GM18909 (cell line): ENCODE measurements at regions not wholly inside any gene's neighbourhood (a gene's known extent, or its start where the extent isn't known, plus 50 kb on each side); places are given as distances from the start of the nearest gene placed in this dataset.

Experiments used
- ATAC-seq: cut with Tn5 transposase; IDR thresholded peaks from one replicate; pipeline ENCODE4 v1.9.1; 2021; ENCODE audit warnings: mild to moderate bottlenecking; ENCODE audit not compliant: unreplicated experiment, poor library complexity

- no peak for ATAC-seq
These were observed 801.3 kb downstream of the PCDH18 start for GRCh38 chr4:136731025-136731424.

GRCh38 chr4:136725286-136726081 lies 806.8 kb downstream of the PCDH18 start:
- no peak for ATAC-seq

GRCh38 chr4:136713140-136713539 lies 819.2 kb downstream of the PCDH18 start:
- ATAC-seq, result no peak

GRCh38 chr4:136709897-136710296 lies 822.4 kb downstream of the PCDH18 start:
- ATAC-seq, result no peak

- ATAC-seq, result no peak
These were observed 825.4 kb downstream of the PCDH18 start for GRCh38 chr4:136706942-136707341.

- ATAC-seq, result no peak
These were observed 832.4 kb downstream of the PCDH18 start for GRCh38 chr4:136699905-136700304.

- no peak for ATAC-seq
These were observed 840.7 kb downstream of the PCDH18 start for GRCh38 chr4:136691607-136692006.

- no peak for ATAC-seq
These were observed 841.9 kb downstream of the PCDH18 start for GRCh38 chr4:136690360-136690759.

- ATAC-seq, result no peak
These were observed 844.7 kb downstream of the PCDH18 start for GRCh38 chr4:136687596-136687995.

- no peak for ATAC-seq
These were observed 845.2 kb downstream of the PCDH18 start for GRCh38 chr4:136687118-136687517.

- no peak for ATAC-seq
These were observed 851.5 kb downstream of the PCDH18 start for GRCh38 chr4:136680761-136681160.

- ATAC-seq, result no peak
These were observed 852.0 kb downstream of the PCDH18 start for GRCh38 chr4:136680271-136680670.

- ATAC-seq, result no peak
These were observed 862.0 kb downstream of the PCDH18 start for GRCh38 chr4:136670265-136670664.

- no peak for ATAC-seq
These were observed 867.3 kb downstream of the PCDH18 start for GRCh38 chr4:136664988-136665387.

GRCh38 chr4:136662539-136662938 lies 869.8 kb downstream of the PCDH18 start:
- no peak for ATAC-seq

- ATAC-seq, result no peak
These were observed 878.5 kb downstream of the PCDH18 start for GRCh38 chr4:136653640-136654406.

GRCh38 chr4:136651932-136652331 lies 880.4 kb downstream of the PCDH18 start:
- ATAC-seq, result no peak

GRCh38 chr4:136651278-136651667 lies 881.0 kb downstream of the PCDH18 start:
- ATAC-seq, result peak; percentile 46

GRCh38 chr4:136650541-136651277 lies 881.6 kb downstream of the PCDH18 start:
- peak; percentile 83 for ATAC-seq

GRCh38 chr4:136644279-136644678 lies 888.0 kb downstream of the PCDH18 start:
- no peak for ATAC-seq

- ATAC-seq, result no peak
These were observed 888.9 kb downstream of the PCDH18 start for GRCh38 chr4:136643416-136643815.
